Fibroblast of pulmonary artery (primary cell): ENCODE measurements at regions not wholly inside any gene's neighbourhood (a gene's known extent, or its start where the extent isn't known, plus 50 kb on each side); places are given as distances from the start of the nearest gene placed in this dataset.
"Not testable (repeated sequence)": the region's sequence is repeated elsewhere in the genome, so short reads cannot be mapped to it uniquely, and the experiment has no call there.

Experiments used
- DNase-seq: peaks from one replicate; pipeline ENCODE4 v3.0.0-alpha.2; 2010; ENCODE audit warnings: low read depth
- H3K4me3 ChIP-seq: replicated peaks from 2 replicates; pipeline ENCODE4 v1.5.1; 2011; ENCODE audit warnings: low read depth, mild to moderate bottlenecking, control low read depth, low read length, moderate library complexity
- CTCF ChIP-seq: IDR thresholded peaks from 2 replicates; pipeline ENCODE4 v1.5.1; 2011; ENCODE audit warnings: mild to moderate bottlenecking, control low read depth, low read length, inconsistent platforms; ENCODE audit errors: missing control alignments

- no peak for TF ChIP-seq CTCF
- no peak overlapping the region for H3K4me3 ChIP-seq
- DNase-seq, result peak; percentile 96
Observed at GRCh38 chr18:55732227-55733106, 144.5 kb upstream of the TCF4 start.

GRCh38 chr18:55731594-55732042 lies 143.6 kb upstream of the TCF4 start:
- TF ChIP-seq CTCF, result no peak
- DNase-seq, result peak; percentile 82
- no peak overlapping the region for H3K4me3 ChIP-seq

DNA sequence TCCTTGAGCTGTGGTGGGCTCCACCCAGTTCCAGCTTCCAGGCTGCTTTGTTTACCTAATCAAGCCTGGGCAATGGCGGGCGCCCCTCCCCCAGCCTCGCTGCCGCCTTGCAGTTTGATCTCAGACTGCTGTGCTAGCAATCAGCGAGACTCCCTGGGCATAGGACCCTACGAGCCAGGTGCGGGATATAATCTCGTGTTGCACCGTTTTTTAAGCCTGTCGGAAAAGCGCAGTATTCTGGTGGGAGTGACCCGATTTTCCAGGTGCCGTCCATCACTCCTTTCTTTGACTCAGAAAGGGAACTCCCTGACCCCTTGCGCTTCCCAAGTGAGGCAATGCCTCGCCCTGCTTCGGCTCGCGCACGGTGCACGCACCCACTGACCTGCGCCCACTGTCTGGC lies 133.0 kb upstream of the TCF4 start:
- DNase-seq, H3K4me3 ChIP-seq: not testable (repeated sequence)

GRCh38 chr18:55713707-55714106 lies 125.7 kb upstream of the TCF4 start:
- no peak overlapping the region for H3K4me3 ChIP-seq
- TF ChIP-seq CTCF, result no peak
- no peak for DNase-seq

DNA sequence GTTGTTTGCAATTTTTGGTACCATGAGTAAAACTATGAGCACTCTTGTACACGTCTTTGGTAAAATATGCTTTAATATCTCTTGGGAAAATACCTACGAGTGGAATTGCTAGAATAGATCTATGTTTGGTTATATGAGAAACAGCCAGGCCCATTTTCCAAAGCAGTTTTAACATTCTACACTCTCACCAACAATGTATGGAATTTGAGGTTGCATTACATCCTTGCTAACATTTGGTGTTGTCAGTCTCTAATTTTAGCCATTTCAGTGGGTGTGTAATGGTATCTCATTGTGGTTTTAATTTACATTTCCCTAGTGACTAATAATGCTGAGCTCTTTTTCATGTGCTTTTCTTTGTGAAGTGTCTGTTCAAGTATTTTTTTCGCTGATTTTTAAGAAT lies 118.9 kb upstream of the TCF4 start:
- TF ChIP-seq CTCF, result no peak
- H3K4me3 ChIP-seq, result no peak overlapping the region
- DNase-seq, result peak; percentile 48

- no peak for TF ChIP-seq CTCF
- no peak overlapping the region for H3K4me3 ChIP-seq
- DNase-seq, result peak; percentile 5
Observed at GRCh38 chr18:55699233-55699765, 111.3 kb upstream of the TCF4 start.

- no peak for TF ChIP-seq CTCF
- no peak overlapping the region for H3K4me3 ChIP-seq
- no peak for DNase-seq
Observed at GRCh38 chr18:55696811-55697210, 108.8 kb upstream of the TCF4 start.
